Uterus (tissue), 3 donors: ENCODE measurements at regions not wholly inside any gene's neighbourhood (a gene's known extent, or its start where the extent isn't known, plus 50 kb on each side); places are given as distances from the start of the nearest gene placed in this dataset.

Experiments
- DNase-seq, 2 donors: peaks; one replicate each; pipeline ENCODE4 v3.0.0-alpha.2; 2019 to 2020
- H3K27ac ChIP-seq, 2 donors: fragments of 200-600 bp; sonication (generic); 1 replicate in 1 of 2; 2 replicates in 1 of 2; pipeline ENCODE4 v1.5.1; 2016 to 2018
- H3K27me3 ChIP-seq, 2 donors: fragments of 200-600 bp; sonication (generic); one replicate each; pipeline ENCODE4 v1.5.1; 2018 to 2019; ENCODE audit warnings: control low read depth in 1 of 2
- H3K36me3 ChIP-seq, 2 donors: fragments of 200-600 bp; sonication (generic); one replicate each; pipeline ENCODE4 v1.5.1; 2019; ENCODE audit warnings: control low read depth in 1 of 2
- H3K4me1 ChIP-seq, 2 donors: fragments of 200-600 bp; sonication (generic); one replicate each; pipeline ENCODE4 v1.5.1; 2018 to 2019; ENCODE audit warnings: control low read depth in 1 of 2
- H3K4me3 ChIP-seq, 2 donors: fragments of 200-600 bp; sonication (generic); 1 replicate in 1 of 2; 2 replicates in 1 of 2; pipeline ENCODE4 v1.5.1; 2018 to 2019; ENCODE audit warnings: mild to moderate bottlenecking in 1 of 2
- H3K9me3 ChIP-seq, 2 donors: fragments of 200-600 bp; sonication (generic); one replicate each; pipeline ENCODE4 v1.5.1; 2019; ENCODE audit warnings: control low read depth in 1 of 2
- POLR2A ChIP-seq, 2 donors: fragments of 450-650 bp; IDR thresholded peaks; one replicate each; pipeline ENCODE4 v1.6.1; 2016; ENCODE audit warnings: antibody characterized with exemption in 2 of 2, mild to moderate bottlenecking in 1 of 2, moderate library complexity in 1 of 2
- intact Hi-C: fragments of 100-400 bp; cut with DNase I; formaldehyde crosslinking; loops from one replicate; pipeline ENCODE4 v1.15.1; 2023; ENCODE audit warnings: low total_unique reads
- TF ChIP-seq, protein P1 (sequence below), 4 experiments: fragments of 200-600 bp in 2 of 4; fragments of 450-650 bp in 2 of 4; sonication (generic) in 2 of 4; IDR thresholded peaks; one replicate each; pipeline ENCODE4 v1.5.1; 2016 to 2019; ENCODE audit warnings: antibody characterized with exemption in 4 of 4, mild to moderate bottlenecking in 2 of 4, moderate library complexity in 1 of 4
- donor health status: DM: yes; HTN: yes; CAD: no.

DNA sequence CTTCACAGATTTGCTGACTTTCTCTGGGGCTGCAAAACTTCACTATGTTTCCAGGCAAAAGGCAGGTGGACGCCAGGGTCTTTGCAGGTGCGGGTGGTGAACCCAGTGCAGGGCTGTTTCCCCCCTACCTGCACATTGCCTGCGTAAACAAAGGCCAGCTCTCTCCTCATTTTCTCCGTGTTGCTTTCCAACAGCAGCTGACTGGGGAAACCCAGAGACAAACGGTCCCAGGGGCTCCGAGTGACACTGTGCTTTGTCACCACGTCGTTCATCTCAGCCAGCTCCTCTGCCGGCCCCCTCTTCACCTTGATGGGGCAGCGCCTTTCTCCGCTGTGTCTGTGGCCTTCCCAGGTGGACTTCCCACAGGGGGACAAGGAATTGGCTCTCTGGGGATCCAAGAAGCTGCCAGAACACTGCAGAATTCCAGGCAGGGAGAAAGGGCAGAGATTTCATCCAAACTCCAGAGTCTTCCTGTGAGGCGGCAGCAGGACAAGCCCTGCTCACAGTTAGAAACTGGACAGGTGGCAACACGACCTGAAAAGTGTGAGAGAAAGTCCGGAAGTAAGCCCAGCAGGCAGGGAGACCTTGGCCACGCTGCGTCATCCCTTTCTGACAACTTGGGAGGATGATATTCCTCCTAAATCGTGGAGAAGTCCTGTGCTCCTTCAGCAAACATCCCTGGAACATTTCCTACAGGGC is 1493.7 kb downstream of the TBC1D22A start:
- no peaks in the 10 kb centered on the region for H3K27me3 ChIP-seq
- intact Hi-C loops, result no loop called here
- DNase-seq, result no peak

DNA sequence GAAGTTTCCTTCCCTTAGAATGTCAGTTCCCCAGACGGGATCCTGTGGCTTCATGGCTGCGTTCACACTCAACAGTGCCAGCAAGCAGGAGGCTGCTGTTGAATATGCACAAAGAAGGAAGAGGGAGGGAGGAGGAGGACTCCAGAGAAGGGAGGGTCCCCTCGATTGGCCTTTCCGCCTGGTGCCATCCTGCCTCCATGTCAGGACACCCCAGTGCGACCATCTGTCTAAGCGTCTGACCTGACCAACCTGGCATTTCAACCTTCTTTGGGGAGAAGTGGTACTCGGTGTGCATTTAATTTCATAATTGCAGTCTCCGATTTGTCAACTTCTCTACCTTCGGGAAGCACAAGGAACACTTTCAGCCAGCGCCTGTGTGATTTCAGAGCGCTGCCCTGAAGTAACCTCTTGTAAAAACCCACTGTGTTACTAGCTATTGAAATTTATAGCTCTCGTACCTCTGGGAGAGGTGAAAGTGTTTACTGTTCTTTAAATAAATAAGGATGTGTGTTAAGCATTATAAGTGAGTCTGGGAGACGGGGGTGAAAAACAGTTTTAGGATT is 1491.9 kb downstream of the TBC1D22A start:
- H3K36me3 ChIP-seq, result no peaks in the 10 kb centered on the region
- intact Hi-C loops, result no loop called here
- TF ChIP-seq, protein P1, sequence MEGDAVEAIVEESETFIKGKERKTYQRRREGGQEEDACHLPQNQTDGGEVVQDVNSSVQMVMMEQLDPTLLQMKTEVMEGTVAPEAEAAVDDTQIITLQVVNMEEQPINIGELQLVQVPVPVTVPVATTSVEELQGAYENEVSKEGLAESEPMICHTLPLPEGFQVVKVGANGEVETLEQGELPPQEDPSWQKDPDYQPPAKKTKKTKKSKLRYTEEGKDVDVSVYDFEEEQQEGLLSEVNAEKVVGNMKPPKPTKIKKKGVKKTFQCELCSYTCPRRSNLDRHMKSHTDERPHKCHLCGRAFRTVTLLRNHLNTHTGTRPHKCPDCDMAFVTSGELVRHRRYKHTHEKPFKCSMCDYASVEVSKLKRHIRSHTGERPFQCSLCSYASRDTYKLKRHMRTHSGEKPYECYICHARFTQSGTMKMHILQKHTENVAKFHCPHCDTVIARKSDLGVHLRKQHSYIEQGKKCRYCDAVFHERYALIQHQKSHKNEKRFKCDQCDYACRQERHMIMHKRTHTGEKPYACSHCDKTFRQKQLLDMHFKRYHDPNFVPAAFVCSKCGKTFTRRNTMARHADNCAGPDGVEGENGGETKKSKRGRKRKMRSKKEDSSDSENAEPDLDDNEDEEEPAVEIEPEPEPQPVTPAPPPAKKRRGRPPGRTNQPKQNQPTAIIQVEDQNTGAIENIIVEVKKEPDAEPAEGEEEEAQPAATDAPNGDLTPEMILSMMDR (IDR thresholded peaks at IDR 0.05), result no peak
- TF ChIP-seq POLR2A (IDR thresholded peaks at IDR 0.05), result no peak
- no peak for DNase-seq
- H3K4me3 ChIP-seq, result no peak overlapping the region
- H3K9me3 ChIP-seq, result no peaks in the 10 kb centered on the region
- no peaks in the 10 kb centered on the region for H3K4me1 ChIP-seq
- no peak overlapping the region for H3K27ac ChIP-seq
- H3K27me3 ChIP-seq, result no peaks in the 10 kb centered on the region

More for the DNA sequence above, 1493.7 kb downstream of the TBC1D22A start:
- TF ChIP-seq, protein P1 (IDR thresholded peaks at IDR 0.05), result no peak
- no peak for TF ChIP-seq POLR2A (IDR thresholded peaks at IDR 0.05)
- H3K9me3 ChIP-seq, result no peaks in the 10 kb centered on the region
- no peaks in the 10 kb centered on the region for H3K36me3 ChIP-seq
- H3K4me3 ChIP-seq, result no peak overlapping the region
- H3K27ac ChIP-seq, result no peak overlapping the region
- no peaks in the 10 kb centered on the region for H3K4me1 ChIP-seq

DNA sequence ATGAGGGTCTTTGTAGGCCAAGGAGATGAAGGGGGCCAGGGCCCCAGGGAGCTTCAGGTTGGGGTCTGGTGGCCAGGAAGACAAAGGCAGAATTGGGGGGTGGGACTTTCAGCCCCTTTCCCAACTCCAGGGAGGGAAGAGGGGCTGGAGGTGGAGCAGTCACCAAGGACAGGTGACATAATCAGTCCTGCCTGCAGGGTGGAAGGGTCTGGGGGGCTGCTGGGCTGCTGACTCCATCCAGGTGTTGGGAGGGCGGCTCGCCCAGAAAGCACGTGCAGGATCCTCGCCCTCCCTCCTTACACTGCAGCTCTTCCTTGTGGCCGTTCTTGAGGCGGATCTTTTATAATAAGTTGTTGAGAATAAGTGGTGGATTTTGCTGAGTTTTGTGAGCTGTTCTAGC is 1491.1 kb downstream of the TBC1D22A start:
- Histone ChIP-seq H3K27me3 (no peaks in the 10 kb centered on the region), H3K27ac (no peak overlapping the region), H3K36me3 (no peaks in the 10 kb centered on the region), H3K4me3 (no peak overlapping the region), H3K4me1 (no peaks in the 10 kb centered on the region), H3K9me3 (no peaks in the 10 kb centered on the region)
- no peak for DNase-seq
- intact Hi-C loops, result no loop called here
- TF ChIP-seq, protein P1 (IDR thresholded peaks at IDR 0.05), result no peak
- TF ChIP-seq POLR2A (IDR thresholded peaks at IDR 0.05), result no peak

DNA sequence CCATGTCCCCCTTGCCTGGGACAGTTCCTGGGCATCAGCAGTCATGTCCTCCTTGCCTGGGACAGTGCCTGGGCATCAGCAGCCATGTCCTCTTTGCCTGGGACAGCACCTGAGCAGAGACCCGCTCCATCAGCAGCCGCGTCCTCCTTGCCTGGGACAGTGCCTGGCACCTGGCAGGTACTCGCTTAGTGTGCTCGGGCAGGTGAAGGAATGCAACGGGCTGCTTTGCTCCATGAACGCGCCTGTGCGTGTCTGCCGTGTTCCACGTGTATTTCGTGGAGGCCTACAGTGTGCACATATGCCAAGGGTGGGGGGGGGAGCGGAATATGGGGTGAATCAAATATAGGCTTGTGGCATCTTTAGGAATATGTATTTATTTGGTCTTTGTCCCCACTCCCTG is 1490.7 kb downstream of the TBC1D22A start:
- Histone ChIP-seq H3K9me3 (no peaks in the 10 kb centered on the region), H3K4me3 (no peak overlapping the region), H3K27me3 (no peaks in the 10 kb centered on the region), H3K27ac (no peak overlapping the region), H3K4me1 (no peaks in the 10 kb centered on the region), H3K36me3 (no peaks in the 10 kb centered on the region)
- intact Hi-C loops, result no loop called here
- DNase-seq, result no peak
- TF ChIP-seq POLR2A (IDR thresholded peaks at IDR 0.05), result no peak
- TF ChIP-seq, protein P1 (IDR thresholded peaks at IDR 0.05), result no peak

DNA sequence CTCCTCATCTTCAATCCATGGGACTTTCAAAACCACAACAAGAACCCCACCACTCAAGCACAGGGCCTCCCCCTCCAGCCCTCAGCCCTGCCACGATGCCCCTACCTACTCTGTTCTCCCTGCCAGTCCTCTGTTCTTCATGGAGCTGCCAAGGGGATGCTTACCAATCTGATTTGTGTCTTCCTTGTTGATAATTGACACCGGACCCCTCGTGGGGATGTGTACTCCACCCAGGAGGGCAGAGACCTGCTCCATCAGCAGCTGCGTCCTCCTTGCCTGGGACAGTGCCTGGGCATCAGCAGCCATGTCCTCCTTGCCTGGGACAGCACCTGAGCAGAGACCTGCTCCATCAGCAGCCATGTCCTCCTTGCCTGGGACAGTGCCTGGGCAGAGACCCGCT is 1489.2 kb downstream of the TBC1D22A start:
- TF ChIP-seq, protein P1 (IDR thresholded peaks at IDR 0.05), result no peak
- TF ChIP-seq POLR2A (IDR thresholded peaks at IDR 0.05), result no peak
- no peaks in the 10 kb centered on the region for H3K9me3 ChIP-seq
- intact Hi-C loops, result no loop called here
- no peak for DNase-seq
- H3K4me1 ChIP-seq, result no peaks in the 10 kb centered on the region
- H3K36me3 ChIP-seq, result no peaks in the 10 kb centered on the region
- H3K4me3 ChIP-seq, result no peak overlapping the region
- no peaks in the 10 kb centered on the region for H3K27me3 ChIP-seq
- no peak overlapping the region for H3K27ac ChIP-seq
